ENCODE measurements at regions not wholly inside any gene's neighbourhood (a gene's known extent, or its start where the extent isn't known, plus 50 kb on each side); places are given as distances from the start of the nearest gene placed in this dataset.
"Not testable (repeated sequence)": the region's sequence is repeated elsewhere in the genome, so short reads cannot be mapped to it uniquely, and the experiment has no call there.

DNA sequence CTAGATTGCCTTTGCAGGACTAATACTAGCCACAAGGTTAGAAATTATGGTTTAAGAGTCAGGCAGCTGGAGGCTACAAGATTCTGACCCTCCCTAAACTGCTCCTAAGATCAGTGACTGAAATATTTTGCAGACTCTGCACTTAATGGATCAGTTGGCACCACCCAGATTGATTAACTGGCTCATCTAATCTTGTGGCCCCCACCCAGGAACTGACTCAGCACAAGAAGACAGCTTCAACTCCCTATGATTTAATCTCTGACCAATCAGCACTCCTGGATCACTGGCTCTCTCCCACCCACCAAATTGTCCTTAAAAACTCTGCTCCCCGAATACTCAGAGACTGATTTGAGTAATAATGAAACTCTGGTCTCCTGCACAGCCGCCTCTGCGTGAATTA, 145.4 kb upstream of the LCORL start:
- no peak overlapping the region for H3K9ac ChIP-seq (ENCODE audit: low read depth, low read length)
- no peak overlapping the region for H3K4me3 ChIP-seq (ENCODE audit: low read length)
- no peaks in the 10 kb centered on the region for H3K36me3 ChIP-seq (ENCODE audit: insufficient read depth, low read depth, low read length)
- no peaks in the 10 kb centered on the region for H3K27me3 ChIP-seq (ENCODE audit: insufficient read depth, low read length)
- H3K27ac ChIP-seq (ENCODE audit: low read length) = no peak overlapping the region
- no peaks in the 10 kb centered on the region for H3K4me1 ChIP-seq (ENCODE audit: insufficient read depth, low read length)
- H3K9me3 ChIP-seq (ENCODE audit: insufficient read depth, low read depth, low read length) = no peaks in the 10 kb centered on the region; the same call in 1 of the 2 replicates

DNA sequence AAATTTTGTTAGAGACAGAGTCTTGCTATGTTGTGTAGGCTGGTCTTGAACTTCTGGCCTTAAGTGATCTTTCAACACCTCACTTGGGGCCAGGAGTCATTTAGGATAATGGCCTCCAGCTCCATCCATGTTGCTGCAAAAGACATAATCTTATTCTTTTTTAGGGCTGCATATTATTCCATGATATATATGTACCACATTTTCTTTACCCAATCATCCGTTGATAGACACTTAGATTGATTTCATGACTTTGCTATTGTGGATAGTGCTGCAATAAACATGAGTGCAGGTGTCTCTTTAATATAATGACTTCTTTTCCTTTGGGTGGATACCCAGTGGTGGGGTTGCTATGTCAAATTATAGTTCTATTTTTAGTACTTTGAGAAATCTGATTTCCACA, 140.9 kb upstream of the LCORL start:
- Histone ChIP-seq H3K9me3 (ENCODE audit: insufficient read depth, low read depth, low read length) (no peaks in the 10 kb centered on the region; the same call in 1 of the 2 replicates), H3K4me3 (ENCODE audit: low read length) (no peak overlapping the region), H3K9ac (ENCODE audit: low read depth, low read length) (no peak overlapping the region), H3K36me3 (ENCODE audit: insufficient read depth, low read depth, low read length) (no peaks in the 10 kb centered on the region), H3K27ac (ENCODE audit: low read length) (no peak overlapping the region), H3K4me1 (ENCODE audit: insufficient read depth, low read length) (no peaks in the 10 kb centered on the region), H3K27me3 (ENCODE audit: insufficient read depth, low read length) (no peaks in the 10 kb centered on the region)

DNA sequence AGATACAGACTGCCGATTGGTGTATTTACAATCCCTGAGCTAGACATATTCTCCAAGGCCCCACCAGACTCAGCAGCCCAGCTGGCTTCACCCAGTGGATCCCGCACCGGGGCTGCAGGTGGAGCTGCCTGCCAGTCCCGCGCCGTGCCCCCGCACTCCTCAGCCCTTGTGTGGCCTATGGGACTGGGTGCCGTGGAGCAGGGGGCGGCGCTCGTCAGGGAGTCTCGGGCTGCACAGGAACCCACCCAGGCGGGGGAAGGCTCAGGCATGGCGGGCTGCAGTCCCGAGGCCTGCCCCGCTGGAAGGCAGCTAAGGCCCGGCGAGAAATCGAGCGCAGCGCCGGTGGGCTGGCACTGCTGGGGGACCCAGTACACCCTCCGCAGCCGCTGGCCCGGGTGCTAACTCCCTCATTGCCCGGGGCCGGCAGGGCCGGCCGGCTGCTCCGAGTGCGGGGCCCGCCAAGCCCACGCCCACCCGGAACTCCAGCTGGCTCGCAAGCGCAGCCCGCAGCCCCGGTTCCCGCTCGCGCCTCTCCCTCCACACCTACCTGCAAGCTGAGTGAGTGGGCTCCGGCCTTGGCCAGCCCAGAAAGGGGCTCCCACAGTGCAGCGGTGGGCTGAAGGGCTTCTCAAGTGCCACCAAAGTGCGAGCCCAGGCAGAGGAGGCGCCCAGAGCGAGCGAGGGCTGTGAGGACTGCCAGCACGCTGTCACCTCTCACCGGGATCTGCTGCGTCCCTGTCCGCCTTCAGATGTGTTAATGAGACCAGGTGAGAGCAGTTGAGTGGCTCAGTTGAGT, 137.8 kb upstream of the LCORL start:
- not testable (repeated sequence) for H3K4me3 ChIP-seq (ENCODE audit: low read length); H3K27me3 ChIP-seq (ENCODE audit: insufficient read depth, low read length); H3K9ac ChIP-seq (ENCODE audit: low read depth, low read length); H3K36me3 ChIP-seq (ENCODE audit: insufficient read depth, low read depth, low read length); H3K9me3 ChIP-seq (ENCODE audit: insufficient read depth, low read depth, low read length); H3K4me1 ChIP-seq (ENCODE audit: insufficient read depth, low read length); H3K27ac ChIP-seq (ENCODE audit: low read length)

DNA sequence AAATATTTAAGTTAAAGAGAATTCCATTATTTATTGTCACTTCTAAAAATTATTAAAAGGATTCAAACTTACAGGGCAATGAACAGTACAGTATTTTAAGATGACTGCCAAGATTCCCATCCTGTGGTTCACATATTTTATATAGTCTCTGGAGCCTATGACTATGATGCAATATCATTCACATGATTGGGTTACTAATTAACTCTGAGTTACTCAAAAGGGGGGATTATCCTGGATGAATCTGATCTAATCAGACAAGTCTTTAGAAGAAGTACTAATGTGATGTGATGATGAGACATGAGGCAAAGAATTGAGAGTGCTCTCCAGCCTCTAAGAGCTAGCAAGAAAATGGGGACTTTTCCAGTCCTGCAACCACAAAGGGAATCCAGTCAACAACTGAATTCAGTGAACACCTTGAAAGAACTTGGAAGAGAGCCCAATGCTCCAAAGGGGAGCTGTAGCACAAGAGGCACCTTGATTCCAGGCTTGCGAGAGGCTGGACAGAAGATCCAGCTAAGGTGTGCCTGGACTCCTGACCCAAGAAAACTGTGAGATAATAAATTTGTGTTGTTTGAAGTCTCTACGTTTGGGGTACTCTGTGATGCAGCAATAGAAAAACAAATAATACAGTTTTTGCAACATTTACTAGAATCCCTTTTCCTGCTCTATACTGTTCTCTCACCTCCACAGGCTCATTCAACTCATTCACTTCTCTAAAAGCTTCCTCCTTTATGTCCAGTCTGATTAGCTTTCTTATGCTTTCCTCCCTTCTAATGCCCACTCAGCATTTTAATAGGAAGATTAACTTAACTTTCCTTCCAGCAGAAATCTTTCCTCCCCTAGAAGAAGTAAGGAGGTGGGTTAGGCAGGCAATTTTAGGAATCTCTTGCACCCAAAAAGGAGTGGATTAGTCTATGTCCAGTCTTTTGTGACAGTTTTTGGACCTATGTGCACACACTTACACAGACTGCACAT, 133.8 kb upstream of the LCORL start:
- Histone ChIP-seq H3K27me3 (ENCODE audit: insufficient read depth, low read length) (no peaks in the 10 kb centered on the region), H3K9me3 (ENCODE audit: insufficient read depth, low read depth, low read length) (no peaks in the 10 kb centered on the region), H3K36me3 (ENCODE audit: insufficient read depth, low read depth, low read length) (no peaks in the 10 kb centered on the region), H3K4me1 (ENCODE audit: insufficient read depth, low read length) (no peaks in the 10 kb centered on the region), H3K9ac (ENCODE audit: low read depth, low read length) (no peak overlapping the region), H3K4me3 (ENCODE audit: low read length) (no peak overlapping the region), H3K27ac (ENCODE audit: low read length) (no peak overlapping the region)

DNA sequence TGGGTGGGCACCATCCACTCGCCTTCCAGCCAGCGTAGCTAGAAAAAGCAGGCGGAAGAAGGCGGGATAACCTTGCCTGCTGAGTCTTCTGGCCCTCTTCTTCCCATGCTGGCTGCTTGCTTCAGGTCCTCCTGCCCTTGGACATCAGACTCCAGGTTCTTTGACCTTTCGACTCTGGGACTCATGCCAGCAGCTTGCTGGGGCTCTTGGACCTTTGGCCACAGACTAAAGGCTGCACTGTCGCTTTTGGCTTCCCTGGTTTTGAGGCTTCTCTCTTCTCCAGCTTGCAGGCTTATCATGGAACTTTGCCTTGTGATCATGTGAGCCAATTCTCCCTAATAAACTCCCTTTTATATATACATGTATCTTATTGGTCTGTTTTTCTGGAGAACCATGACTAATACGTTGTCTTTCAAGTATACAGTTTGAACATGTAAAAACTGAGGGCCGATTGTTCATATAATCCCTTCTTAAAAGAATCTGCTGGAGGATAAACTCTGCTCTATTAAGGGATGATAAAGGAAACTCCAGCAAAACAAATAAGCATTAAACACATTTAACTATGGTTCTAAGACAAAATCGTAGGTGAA, 116.6 kb upstream of the LCORL start:
- Histone ChIP-seq H3K27me3 (ENCODE audit: insufficient read depth, low read length) (no peaks in the 10 kb centered on the region), H3K4me1 (ENCODE audit: insufficient read depth, low read length) (no peaks in the 10 kb centered on the region), H3K27ac (ENCODE audit: low read length) (no peak overlapping the region), H3K9me3 (ENCODE audit: insufficient read depth, low read depth, low read length) (no peaks in the 10 kb centered on the region), H3K4me3 (ENCODE audit: low read length) (no peak overlapping the region), H3K36me3 (ENCODE audit: insufficient read depth, low read depth, low read length) (no peaks in the 10 kb centered on the region), H3K9ac (ENCODE audit: low read depth, low read length) (no peak overlapping the region)

DNA sequence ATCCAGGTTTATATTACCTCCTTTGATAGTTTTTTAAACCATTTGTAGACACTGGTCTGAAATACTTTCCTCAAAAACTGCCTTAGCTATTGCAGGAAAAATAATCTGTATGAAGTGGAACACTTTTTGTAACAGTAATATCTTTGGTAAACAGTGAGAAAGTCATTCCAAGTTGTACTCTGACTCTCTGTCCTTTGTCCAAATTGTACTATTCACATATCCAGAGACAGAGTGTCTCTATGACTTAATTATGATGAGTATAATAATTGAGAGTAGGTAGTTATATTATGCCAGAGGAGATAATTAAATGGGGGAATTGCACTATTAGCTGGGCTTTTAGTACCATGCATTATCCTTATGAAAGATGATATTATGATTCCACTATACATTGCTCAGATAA, 112.6 kb upstream of the LCORL start:
- no peaks in the 10 kb centered on the region for H3K9me3 ChIP-seq (ENCODE audit: insufficient read depth, low read depth, low read length)

DNA sequence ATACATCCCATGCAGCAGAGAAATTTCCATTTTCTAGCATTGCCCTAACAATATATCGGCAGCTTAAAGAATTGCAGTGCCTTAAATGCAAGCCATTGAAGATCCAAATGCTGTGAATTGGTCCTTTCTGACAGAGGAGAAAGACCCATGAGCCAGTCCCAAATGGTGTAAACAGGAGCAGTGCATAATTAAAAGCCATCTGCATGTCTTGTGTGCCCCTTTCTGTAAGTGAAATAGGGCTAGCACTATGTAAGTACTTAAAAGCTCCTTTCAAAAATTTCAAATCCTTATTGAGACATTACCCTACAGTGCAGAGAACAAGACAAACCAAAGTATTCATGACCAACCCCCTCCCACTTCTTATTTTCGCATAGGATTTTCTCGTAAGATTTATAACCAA, 108.7 kb upstream of the LCORL start:
- H3K36me3 ChIP-seq (ENCODE audit: insufficient read depth, low read depth, low read length) = no peaks in the 10 kb centered on the region
- H3K4me3 ChIP-seq (ENCODE audit: low read length) = no peak overlapping the region
- no peak overlapping the region for H3K27ac ChIP-seq (ENCODE audit: low read length)
- H3K9ac ChIP-seq (ENCODE audit: low read depth, low read length) = no peak overlapping the region
- H3K27me3 ChIP-seq (ENCODE audit: insufficient read depth, low read length) = no peaks in the 10 kb centered on the region
- H3K9me3 ChIP-seq (ENCODE audit: insufficient read depth, low read depth, low read length) = no peaks in the 10 kb centered on the region
- H3K4me1 ChIP-seq (ENCODE audit: insufficient read depth, low read length) = no peaks in the 10 kb centered on the region

More for the DNA sequence above, 112.6 kb upstream of the LCORL start:
- H3K36me3 ChIP-seq (ENCODE audit: insufficient read depth, low read depth, low read length) = no peaks in the 10 kb centered on the region
- no peaks in the 10 kb centered on the region for H3K4me1 ChIP-seq (ENCODE audit: insufficient read depth, low read length)
- no peak overlapping the region for H3K9ac ChIP-seq (ENCODE audit: low read depth, low read length)
- no peak overlapping the region for H3K4me3 ChIP-seq (ENCODE audit: low read length)
- H3K27me3 ChIP-seq (ENCODE audit: insufficient read depth, low read length) = no peaks in the 10 kb centered on the region
- H3K27ac ChIP-seq (ENCODE audit: low read length) = no peak overlapping the region

DNA sequence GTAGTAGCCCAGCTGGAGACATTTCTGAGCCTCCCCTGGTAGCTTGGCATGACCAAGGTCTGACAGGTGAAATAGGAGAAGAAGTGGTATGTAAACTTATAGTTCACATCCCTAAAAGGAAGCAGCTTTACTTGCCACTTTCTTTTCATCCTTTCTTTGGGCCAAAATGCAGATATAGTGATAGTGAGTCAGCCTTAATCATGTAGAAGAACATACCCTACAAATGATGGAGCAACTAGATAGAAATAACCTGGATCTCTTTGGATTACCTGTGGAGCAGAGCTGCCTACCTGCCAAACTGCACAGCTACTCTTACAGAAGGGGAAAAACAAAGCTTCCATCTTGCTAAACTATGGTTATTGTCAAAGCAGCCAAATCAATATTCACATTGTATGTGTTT, 106.7 kb upstream of the LCORL start:
- Histone ChIP-seq H3K4me3 (ENCODE audit: low read length) (no peak overlapping the region), H3K9ac (ENCODE audit: low read depth, low read length) (no peak overlapping the region), H3K27me3 (ENCODE audit: insufficient read depth, low read length) (no peaks in the 10 kb centered on the region), H3K4me1 (ENCODE audit: insufficient read depth, low read length) (no peaks in the 10 kb centered on the region), H3K9me3 (ENCODE audit: insufficient read depth, low read depth, low read length) (no peaks in the 10 kb centered on the region), H3K27ac (ENCODE audit: low read length) (no peak overlapping the region), H3K36me3 (ENCODE audit: insufficient read depth, low read depth, low read length) (no peaks in the 10 kb centered on the region)

DNA sequence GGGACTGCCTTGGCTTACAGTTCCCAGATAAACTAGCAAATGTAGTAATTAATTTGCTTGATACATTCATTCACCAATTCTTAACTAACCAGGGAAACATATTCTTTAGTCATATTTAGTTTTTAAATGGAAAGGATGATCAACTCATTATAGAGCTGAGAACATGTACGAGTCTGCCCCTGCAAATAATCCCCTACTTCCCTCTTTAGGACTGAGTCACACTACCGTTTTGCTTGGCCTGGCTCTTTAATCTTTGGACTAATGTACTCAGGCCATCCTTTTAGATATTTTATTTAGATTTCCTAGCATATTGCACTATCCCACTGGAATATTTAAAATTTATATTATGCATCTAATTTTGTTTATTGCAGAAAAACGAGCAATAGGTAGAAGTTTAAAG, 105.5 kb upstream of the LCORL start:
- no peaks in the 10 kb centered on the region for H3K9me3 ChIP-seq (ENCODE audit: insufficient read depth, low read depth, low read length)
- no peaks in the 10 kb centered on the region for H3K4me1 ChIP-seq (ENCODE audit: insufficient read depth, low read length)
- no peak overlapping the region for H3K4me3 ChIP-seq (ENCODE audit: low read length)
- no peak overlapping the region for H3K9ac ChIP-seq (ENCODE audit: low read depth, low read length)
- no peaks in the 10 kb centered on the region for H3K27me3 ChIP-seq (ENCODE audit: insufficient read depth, low read length)
- no peak overlapping the region for H3K27ac ChIP-seq (ENCODE audit: low read length)
- H3K36me3 ChIP-seq (ENCODE audit: insufficient read depth, low read depth, low read length) = no peaks in the 10 kb centered on the region

DNA sequence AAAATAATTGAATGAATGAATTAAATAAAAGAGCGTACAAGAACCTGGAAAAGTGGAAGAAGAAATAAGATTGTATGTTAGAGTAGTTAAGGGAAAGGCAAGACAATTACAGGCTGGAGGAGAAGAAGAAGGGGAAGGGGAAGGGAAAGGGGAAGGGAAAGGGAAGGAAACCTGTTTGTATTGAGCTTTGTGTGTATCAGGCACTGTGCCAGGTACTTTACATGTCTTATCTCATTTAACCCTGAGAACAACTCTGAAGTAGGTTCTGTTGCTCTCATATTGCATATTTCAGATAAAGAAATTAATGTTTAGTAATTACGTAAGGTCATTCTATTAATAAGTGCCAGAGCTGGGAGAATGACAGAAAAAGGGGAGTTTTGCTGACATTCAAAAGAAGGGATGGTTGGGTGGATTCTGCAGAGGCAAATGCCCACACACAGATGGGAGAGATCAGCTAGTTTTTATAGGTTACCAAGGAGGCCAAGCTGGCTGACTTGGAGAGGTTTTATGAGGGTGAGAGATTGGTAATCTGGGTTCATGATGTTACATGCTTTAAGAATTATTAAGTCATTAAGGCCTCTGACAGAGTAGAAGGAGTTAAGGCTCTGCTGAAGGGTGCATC, 92.3 kb upstream of the LCORL start:
- Histone ChIP-seq H3K4me3 (ENCODE audit: low read length) (no peak overlapping the region), H3K9me3 (ENCODE audit: insufficient read depth, low read depth, low read length) (no peaks in the 10 kb centered on the region), H3K9ac (ENCODE audit: low read depth, low read length) (no peak overlapping the region), H3K36me3 (ENCODE audit: insufficient read depth, low read depth, low read length) (no peaks in the 10 kb centered on the region), H3K27me3 (ENCODE audit: insufficient read depth, low read length) (no peaks in the 10 kb centered on the region), H3K4me1 (ENCODE audit: insufficient read depth, low read length) (no peaks in the 10 kb centered on the region), H3K27ac (ENCODE audit: low read length) (no peak overlapping the region)

DNA sequence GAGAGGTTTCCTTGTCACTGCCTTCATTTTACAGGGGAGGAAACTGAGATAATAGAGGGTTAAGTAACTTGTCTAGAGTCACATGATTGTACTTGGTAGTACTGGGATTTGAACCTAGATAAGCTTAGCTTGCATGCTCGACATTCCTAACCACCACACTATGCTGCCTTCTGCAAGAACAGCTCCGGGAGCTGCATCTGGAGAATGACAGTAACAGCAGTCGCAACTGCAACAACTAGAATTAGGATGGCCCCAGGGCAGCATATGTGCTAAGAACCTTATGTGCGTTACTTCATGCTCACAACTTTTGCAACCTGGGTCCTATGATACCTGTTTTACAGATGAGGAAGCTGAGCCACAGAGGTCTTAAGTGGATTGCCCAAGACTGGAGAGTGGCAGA, 89.5 kb upstream of the LCORL start:
- H3K4me1 ChIP-seq (ENCODE audit: insufficient read depth, low read length) = no peaks in the 10 kb centered on the region
- no peak overlapping the region for H3K27ac ChIP-seq (ENCODE audit: low read length)
- no peak overlapping the region for H3K9ac ChIP-seq (ENCODE audit: low read depth, low read length)
- no peak overlapping the region for H3K4me3 ChIP-seq (ENCODE audit: low read length)
- no peaks in the 10 kb centered on the region for H3K9me3 ChIP-seq (ENCODE audit: insufficient read depth, low read depth, low read length)
- H3K27me3 ChIP-seq (ENCODE audit: insufficient read depth, low read length) = no peaks in the 10 kb centered on the region
- no peaks in the 10 kb centered on the region for H3K36me3 ChIP-seq (ENCODE audit: insufficient read depth, low read depth, low read length)
